HepG2 (cell line): ENCODE measurements at regions not wholly inside any gene's neighbourhood (a gene's known extent, or its start where the extent isn't known, plus 50 kb on each side); places are given as distances from the start of the nearest gene placed in this dataset.

Experiments
- ATAC-seq: fragments of 200-7000 bp; cut with Tn5 transposase; 3 replicates; pipeline ENCODE4 v1.9.1; 2020; ENCODE audit warnings: mild to moderate bottlenecking, moderate library complexity
- BruUV-seq: library from RNA; stranded (reverse); fragments of 400-500 nt; replicated peaks from 2 replicates; lab custom pipeline; 2021; lab: Mats Ljungman, UMichigan
- CTCF ChIA-PET: fragments of 300-600 bp; formaldehyde crosslinking; extraction: SDS; loops from one replicate; lab custom pipeline; 2021; ENCODE audit warnings: low total read pairs, inconsistent platforms, low intra/inter-chr PET ratio; lab: Yijun Ruan, JAX
- POLR2A ChIA-PET: fragments of 350-600 bp; sonication (Branson Sonifier 250); formaldehyde crosslinking; loops from one replicate; lab custom pipeline; 2020; ENCODE audit warnings: antibody characterized with exemption, inconsistent platforms; lab: Yijun Ruan, JAX
- DNase-seq: peaks from one replicate; pipeline ENCODE4 v3.0.0-alpha.2; 2015; ENCODE audit warnings: low spot score
- FAIRE-seq: peaks from 3 replicates; lab custom pipeline; 2011; peaks lifted over from hg19 to GRCh38; lab: Jason Lieb, UNC
- H2AFZ ChIP-seq: one replicate; pipeline ENCODE4 v1.6.1; 2011; ENCODE audit warnings: low read length, inconsistent platforms
- H3K27ac ChIP-seq: fragments of 300-600 bp; 3 replicates; pipeline ENCODE4 v1.8.0; 2011; ENCODE audit warnings: mixed run types, mild to moderate bottlenecking, mixed read lengths, low read length, inconsistent platforms; ENCODE audit not compliant: insufficient read depth; ENCODE audit errors: extremely low read length
- H3K27me3 ChIP-seq, 2 experiments: fragments of 200-600 bp in 1 of 2; 2 replicates in 1 of 2; 3 replicates in 1 of 2; pipeline versions ENCODE4 v1.6.0 to v1.8.0; 2011; ENCODE audit warnings: low read length in 2 of 2, mild to moderate bottlenecking in 2 of 2, moderate library complexity in 2 of 2, inconsistent platforms in 1 of 2; ENCODE audit not compliant: insufficient read depth in 2 of 2, control insufficient read depth in 1 of 2
- H3K36me3 ChIP-seq, 2 experiments: fragments of 200-600 bp in 1 of 2; replicated peaks in 1 of 2; 2 replicates in 1 of 2; 3 replicates in 1 of 2; pipeline versions ENCODE4 v1.5.1 to v1.8.0; 2011; ENCODE audit warnings: low read length in 2 of 2, inconsistent platforms in 1 of 2; ENCODE audit not compliant: insufficient read depth in 2 of 2, control insufficient read depth in 1 of 2
- H3K4me1 ChIP-seq: 2 replicates; pipeline ENCODE4 v1.5.1; 2012; ENCODE audit warnings: low read length, inconsistent platforms; ENCODE audit not compliant: insufficient read depth
- H3K4me2 ChIP-seq: 2 replicates; pipeline ENCODE4 v1.6.0; 2011; ENCODE audit warnings: low read depth, low read length, inconsistent platforms
- H3K4me3 ChIP-seq, 3 experiments: fragments of 200-600 bp in 1 of 3; sonication (generic), shearing (Covaris generic) in 1 of 3; replicated peaks in 1 of 3; 2 replicates each; pipeline ENCODE4 v1.5.1; 2011 to 2016; ENCODE audit warnings: low read length in 3 of 3, inconsistent platforms in 2 of 3, low read depth in 2 of 3, mild to moderate bottlenecking in 2 of 3, control low read depth in 1 of 3, mixed read lengths in 1 of 3; ENCODE audit not compliant: insufficient read depth in 1 of 3
- H3K79me2 ChIP-seq: one replicate; pipeline ENCODE4 v1.6.1; 2011; ENCODE audit warnings: low read length, inconsistent platforms; ENCODE audit not compliant: insufficient read depth
- H3K9ac ChIP-seq: 2 replicates; pipeline ENCODE4 v1.6.0; 2011; ENCODE audit warnings: mild to moderate bottlenecking, low read depth, low read length, inconsistent platforms; ENCODE audit not compliant: insufficient read depth
- H3K9me3 ChIP-seq: 2 replicates; pipeline ENCODE4 v1.5.1; 2012; ENCODE audit warnings: mild to moderate bottlenecking, low read length
- H4K20me1 ChIP-seq: 2 replicates; pipeline ENCODE4 v1.6.0; 2011; ENCODE audit warnings: inconsistent platforms, mild to moderate bottlenecking, low read length, moderate library complexity; ENCODE audit not compliant: insufficient read depth
- AGO2 ChIP-seq: fragments of 200-400 bp; formaldehyde crosslinking; optimal IDR thresholded peaks from 2 replicates; pipeline ENCODE3; 2017; ENCODE audit warnings: mild to moderate bottlenecking, low read depth, low read length, moderate library complexity
- FOXK1 ChIP-seq: sonication (generic); formaldehyde crosslinking; IDR thresholded peaks from 2 replicates; pipeline ENCODE4 v1.4.0; 2020; ENCODE audit warnings: low read depth, missing genetic modification reagents, borderline replicate concordance
- HIC2 ChIP-seq: sonication (generic); formaldehyde crosslinking; IDR thresholded peaks from 2 replicates; pipeline ENCODE4 v1.9.0; 2022; ENCODE audit warnings: low read depth, missing genetic modification reagents
- KAT2B ChIP-seq: fragments of 150-350 bp; IDR thresholded peaks from 2 replicates; pipeline ENCODE4 v1.6.1; 2014; ENCODE audit warnings: low read depth, low read length, borderline replicate concordance
- MAF1 ChIP-seq: sonication (generic); formaldehyde crosslinking; IDR thresholded peaks from 2 replicates; pipeline ENCODE4 v1.5.0; 2020; ENCODE audit warnings: missing genetic modification reagents, borderline replicate concordance
- MIXL1 ChIP-seq: IDR thresholded peaks from 2 replicates; pipeline ENCODE4 v1.6.1; 2016
- MXD4 ChIP-seq: IDR thresholded peaks from 2 replicates; pipeline ENCODE4 v1.6.1; 2016; ENCODE audit warnings: mild to moderate bottlenecking, missing biosample characterization, missing genetic modification reagents
- PRMT3 ChIP-seq: sonication (generic); formaldehyde crosslinking; IDR thresholded peaks from 2 replicates; pipeline ENCODE4 v1.8.1; 2022; ENCODE audit warnings: low read depth, mild to moderate bottlenecking, moderate library complexity, missing genetic modification reagents, borderline replicate concordance
- SAP130 ChIP-seq: IDR thresholded peaks from 2 replicates; pipeline ENCODE4 v1.6.1; 2016; ENCODE audit warnings: low read depth
- SIX4 ChIP-seq: sonication (generic); formaldehyde crosslinking; IDR thresholded peaks from 2 replicates; pipeline ENCODE4 v1.4.0; 2020; ENCODE audit warnings: missing genetic modification reagents
- THAP9 ChIP-seq: sonication (generic); formaldehyde crosslinking; IDR thresholded peaks from 2 replicates; pipeline ENCODE4; 2020; ENCODE audit warnings: missing genetic modification reagents, mild to moderate bottlenecking, borderline replicate concordance
- TRIM24 ChIP-seq: sonication (generic); formaldehyde crosslinking; IDR thresholded peaks from 2 replicates; pipeline ENCODE4 v1.8.0; 2022; ENCODE audit warnings: mild to moderate bottlenecking, missing genetic modification reagents
- ZBTB1 ChIP-seq: sonication (generic); formaldehyde crosslinking; IDR thresholded peaks from 2 replicates; pipeline ENCODE4 v1.4.0; 2020; ENCODE audit warnings: missing genetic modification reagents, borderline replicate concordance
- ZNF121 ChIP-seq: sonication (generic); formaldehyde crosslinking; IDR thresholded peaks from 2 replicates; pipeline ENCODE4 v1.5.0; 2020; ENCODE audit warnings: mild to moderate bottlenecking, missing genetic modification reagents
- ZNF160 ChIP-seq: sonication (generic); formaldehyde crosslinking; IDR thresholded peaks from 2 replicates; pipeline ENCODE4 v1.8.0; 2022; ENCODE audit warnings: mild to moderate bottlenecking, inconsistent platforms, missing genetic modification reagents
- ZNF382 ChIP-seq: sonication (generic); formaldehyde crosslinking; IDR thresholded peaks from 2 replicates; pipeline ENCODE4 v1.5.0; 2020; ENCODE audit warnings: missing genetic modification reagents, mild to moderate bottlenecking, borderline replicate concordance
- ZNF703 ChIP-seq: sonication (generic); formaldehyde crosslinking; IDR thresholded peaks from 2 replicates; pipeline ENCODE4 v1.5.1; 2020; ENCODE audit warnings: missing genetic modification reagents, mild to moderate bottlenecking, moderate library complexity, borderline replicate concordance
- ZNF746 ChIP-seq: sonication (generic); formaldehyde crosslinking; IDR thresholded peaks from 2 replicates; pipeline ENCODE4 v1.8.0; 2022; ENCODE audit warnings: mild to moderate bottlenecking, missing genetic modification reagents
- WGBS: methylation state at CpG from one replicate; pipeline ENCODE4 v1.1.6; 2017; ENCODE audit warnings: low lambda C conversion rate; 5-methylcytosine and 5-hydroxymethylcytosine counted together
- in situ Hi-C: cut with HindIII; loops from 2 replicates; pipeline ENCODE4 v1.10.0; 2017; ENCODE audit warnings: low pct_unique_long_range_greater_than_20kb; ENCODE audit not compliant: extremely low pct_ligation_motif_present
- intact Hi-C: fragments of 100-400 bp; cut with micrococcal nuclease; formaldehyde crosslinking; loops from one replicate; pipeline ENCODE4 v1.10.0; 2022; ENCODE audit not compliant: unreplicated experiment

DNA sequence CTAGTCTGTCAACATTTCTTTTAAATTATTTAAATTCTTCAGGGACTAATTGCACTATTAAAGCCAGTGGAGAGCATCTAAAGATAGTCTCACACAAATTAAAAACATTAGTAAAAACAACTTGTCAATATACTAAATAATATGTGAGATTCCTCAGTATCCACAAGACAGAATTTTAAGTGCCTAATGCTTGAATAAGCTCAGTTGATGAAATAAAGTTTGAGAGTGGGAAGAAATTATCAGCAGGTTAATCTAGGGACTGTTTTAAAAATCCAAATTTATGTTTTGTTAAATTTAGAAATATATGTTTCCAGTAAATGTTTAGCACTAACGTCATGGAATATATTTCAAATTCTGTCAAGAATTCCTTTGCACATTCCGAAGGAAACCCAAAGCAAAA, 105.2 kb downstream of the SLC41A2 start:
- no TSS peak for BruUV-seq
- DNase-seq (no peak), ATAC-seq (no peak), FAIRE-seq (no peak)
- H3K4me3 ChIP-seq, result no peak overlapping the region
- H4K20me1 ChIP-seq, result no peaks in the 10 kb centered on the region
- intact Hi-C loops (no loop called here), in situ Hi-C loops (no loop called here)
- H3K27me3 ChIP-seq, result no peaks in the 10 kb centered on the region
- ChIA-PET CTCF (no interaction called here), POLR2A (no interaction called here)
- WGBS, result 96% methylated on average over 2 of the region's 2 CpGs
- no peak overlapping the region for H2AFZ ChIP-seq
- H3K27ac ChIP-seq, result no peak overlapping the region
- H3K9me3 ChIP-seq, result no peaks in the 10 kb centered on the region
- TF ChIP-seq TRIM24 (CRISPR knock-in tag), result no peak
- no peak for TF ChIP-seq SAP130 (CRISPR knock-in tag)
- TF ChIP-seq ZNF160 (CRISPR knock-in tag), result no peak
- no peak for TF ChIP-seq HIC2
- TF ChIP-seq SIX4, result no peak
- no peak for TF ChIP-seq ZNF121 (CRISPR knock-in tag)
- no peak for TF ChIP-seq KAT2B
- TF ChIP-seq MXD4 (CRISPR knock-in tag), result no peak
- no peak for TF ChIP-seq ZNF703 (CRISPR knock-in tag)
- no peak for TF ChIP-seq ZNF746 (CRISPR knock-in tag)
- TF ChIP-seq PRMT3, result no peak
- TF ChIP-seq THAP9 (CRISPR knock-in tag), result no peak
- TF ChIP-seq MAF1 (CRISPR knock-in tag), result no peak
- no peak for TF ChIP-seq AGO2
- no peak for TF ChIP-seq ZBTB1 (CRISPR knock-in tag)
- TF ChIP-seq MIXL1, result no peak
- no peak for TF ChIP-seq ZNF382 (CRISPR knock-in tag)
- TF ChIP-seq FOXK1 (CRISPR knock-in tag), result no peak
- H3K79me2 ChIP-seq, result no peaks in the 10 kb centered on the region
- no peaks in the 10 kb centered on the region for H3K4me1 ChIP-seq
- no peaks in the 10 kb centered on the region for H3K36me3 ChIP-seq
- no peak overlapping the region for H3K4me2 ChIP-seq
- no peak overlapping the region for H3K9ac ChIP-seq
